Aorta (tissue), 5 donors: ENCODE measurements at regions not wholly inside any gene's neighbourhood (a gene's known extent, or its start where the extent isn't known, plus 50 kb on each side); places are given as distances from the start of the nearest gene placed in this dataset.

ENCODE experiments used
- ATAC-seq: fragments of 200-7000 bp; cut with Tn5 transposase; one replicate; pipeline ENCODE4 v1.9.1; 2022; ENCODE audit warnings: moderate library complexity; ENCODE audit not compliant: low FRiP score
- DNase-seq, 2 donors: peaks; one replicate each; pipeline ENCODE4 v3.0.0-alpha.2; 2020
- H3K27ac ChIP-seq, 2 donors: one replicate each; pipeline ENCODE4 v1.5.1; 2013; ENCODE audit warnings: low read length in 2 of 2, mild to moderate bottlenecking in 2 of 2, moderate library complexity in 2 of 2, control low read depth in 1 of 2, inconsistent platforms in 1 of 2, low read depth in 1 of 2
- H3K27me3 ChIP-seq, 2 donors: one replicate each; pipeline ENCODE4 v1.6.1; 2013; ENCODE audit warnings: control low read depth in 1 of 2, low read length in 1 of 2, mild to moderate bottlenecking in 1 of 2, moderate library complexity in 1 of 2; ENCODE audit not compliant: insufficient read depth in 2 of 2, control insufficient read depth in 1 of 2
- H3K36me3 ChIP-seq, 2 donors: one replicate each; pipeline ENCODE4 v1.6.1; 2013; ENCODE audit warnings: control low read depth in 1 of 2, low read length in 1 of 2, mild to moderate bottlenecking in 1 of 2; ENCODE audit not compliant: insufficient read depth in 2 of 2, control insufficient read depth in 1 of 2
- H3K4me1 ChIP-seq, 2 donors: one replicate each; pipeline ENCODE4 v1.6.1; 2013; ENCODE audit warnings: low read length in 2 of 2, control low read depth in 1 of 2, mild to moderate bottlenecking in 1 of 2, moderate library complexity in 1 of 2; ENCODE audit not compliant: insufficient read depth in 2 of 2, control insufficient read depth in 1 of 2
- H3K4me3 ChIP-seq, 2 donors: one replicate each; pipeline ENCODE4 v1.5.1; 2013; ENCODE audit warnings: low read length in 2 of 2, control low read depth in 1 of 2, mild to moderate bottlenecking in 1 of 2
- H3K9me3 ChIP-seq: one replicate; pipeline ENCODE4 v1.6.1; 2013; ENCODE audit warnings: mild to moderate bottlenecking, low read length; ENCODE audit not compliant: control insufficient read depth
- WGBS, 2 donors: extraction: QIAGEN DNeasy Blood & Tissue Kit; methylation state at CpG; one replicate each; pipeline ENCODE4 v1.1.7; 2013; 5-methylcytosine and 5-hydroxymethylcytosine counted together
- intact Hi-C, 2 donors: fragments of 100-400 bp; cut with DNase I; formaldehyde crosslinking; loops; one replicate each; pipeline versions ENCODE4 v1.14.2 to v1.15.0; 2022
- donor health status: healthy with polysubstance abuse.
- donor health status: Bipolar disorder and iron deficiency.
- donor health status: DM: no; HTN: no; CAD: no.
- donor health status: DM: no; HTN: no; CAD: no.
- donor health status: DM: yes; HTN: yes; CAD: no.

GRCh38 chr15:69696946-69697345 is 244.3 kb downstream of the RPLP1 start:
- H3K27me3 ChIP-seq: no peaks in the 10 kb centered on the region
- WGBS, 2 donors: 71 to 79% methylated on average over 3 of the region's 3 CpGs
- H3K4me3 ChIP-seq: no peak overlapping the region
- H3K36me3 ChIP-seq: no peaks in the 10 kb centered on the region
- no peak overlapping the region for H3K27ac ChIP-seq
- no peaks in the 10 kb centered on the region for H3K9me3 ChIP-seq
- intact Hi-C loops: no loop called here
- no peaks in the 10 kb centered on the region for H3K4me1 ChIP-seq
- ATAC-seq: no peak
- no peak for DNase-seq

GRCh38 chr15:69697916-69698315 is 245.3 kb downstream of the RPLP1 start:
- Histone ChIP-seq H3K36me3 (no peaks in the 10 kb centered on the region), H3K4me1 (no peaks in the 10 kb centered on the region), H3K9me3 (no peaks in the 10 kb centered on the region), H3K4me3 (no peak overlapping the region), H3K27me3 (no peaks in the 10 kb centered on the region), H3K27ac (no peak overlapping the region)
- DNase-seq (peak in 1 of 2 donors; percentile 62), ATAC-seq (no peak)
- intact Hi-C loops: no loop called here
- WGBS, 2 donors: 19 to 26% methylated on average over 3 of the region's 3 CpGs

GRCh38 chr15:69699096-69699495 is 246.5 kb downstream of the RPLP1 start:
- no peak for DNase-seq
- Histone ChIP-seq H3K36me3 (no peaks in the 10 kb centered on the region), H3K9me3 (no peaks in the 10 kb centered on the region), H3K27me3 (no peaks in the 10 kb centered on the region), H3K4me1 (no peaks in the 10 kb centered on the region), H3K4me3 (no peak overlapping the region), H3K27ac (no peak overlapping the region)
- WGBS, 2 donors: 79 to 81% methylated on average over 1 of the region's 1 CpG
- no peak for ATAC-seq
- intact Hi-C loops: no loop called here

- no peak for DNase-seq
- intact Hi-C loops: no loop called here
- H3K36me3 ChIP-seq: no peaks in the 10 kb centered on the region
- H3K27me3 ChIP-seq: no peaks in the 10 kb centered on the region
- H3K4me1 ChIP-seq: no peaks in the 10 kb centered on the region
- no peak overlapping the region for H3K4me3 ChIP-seq
- peaks cover 2% of the 10 kb centered on the region for H3K9me3 ChIP-seq
- no peak for ATAC-seq
- H3K27ac ChIP-seq: no peak overlapping the region
- 90 to 95% methylated on average over 3 of the region's 3 CpGs for WGBS, 2 donors
Observed at GRCh38 chr15:69700380-69700779, 247.8 kb downstream of the RPLP1 start.

GRCh38 chr15:69701198-69701597 is 248.6 kb downstream of the RPLP1 start:
- DNase-seq (no peak), ATAC-seq (no peak)
- intact Hi-C loops: no loop called here

GRCh38 chr15:69703532-69704187 is 251.0 kb downstream of the RPLP1 start:
- intact Hi-C loops: no loop called here

More at GRCh38 chr15:69701198-69701597, 248.6 kb downstream of the RPLP1 start:
- no peaks in the 10 kb centered on the region for H3K27me3 ChIP-seq
- H3K27ac ChIP-seq: no peak overlapping the region
- H3K4me3 ChIP-seq: no peak overlapping the region
- no peaks in the 10 kb centered on the region for H3K4me1 ChIP-seq
- no peaks in the 10 kb centered on the region for H3K36me3 ChIP-seq
- 92 to 93% methylated on average over 3 of the region's 3 CpGs for WGBS, 2 donors
- H3K9me3 ChIP-seq: peaks cover 2% of the 10 kb centered on the region

GRCh38 chr15:69704229-69704628 is 251.6 kb downstream of the RPLP1 start:
- ATAC-seq (no peak), DNase-seq (no peak)
- Histone ChIP-seq H3K4me3 (no peak overlapping the region), H3K9me3 (peaks cover 7% of the 10 kb centered on the region), H3K27ac (no peak overlapping the region), H3K4me1 (no peaks in the 10 kb centered on the region), H3K27me3 (no peaks in the 10 kb centered on the region), H3K36me3 (no peaks in the 10 kb centered on the region)
- 54 to 62% methylated on average over 3 of the region's 3 CpGs for WGBS, 2 donors
- intact Hi-C loops: no loop called here

More at GRCh38 chr15:69703532-69704187, 251.0 kb downstream of the RPLP1 start:
- ATAC-seq: no peak
- Histone ChIP-seq H3K27me3 (no peaks in the 10 kb centered on the region), H3K4me3 (no peak overlapping the region), H3K27ac (no peak overlapping the region), H3K36me3 (no peaks in the 10 kb centered on the region), H3K4me1 (no peaks in the 10 kb centered on the region), H3K9me3 (peaks cover 4% of the 10 kb centered on the region)
- 33 to 39% methylated on average over 9 of the region's 9 CpGs for WGBS, 2 donors
- no peak for DNase-seq

- Histone ChIP-seq H3K36me3 (no peaks in the 10 kb centered on the region), H3K4me1 (no peaks in the 10 kb centered on the region), H3K27me3 (no peaks in the 10 kb centered on the region), H3K27ac (no peak overlapping the region), H3K4me3 (no peak overlapping the region), H3K9me3 (peaks cover 7% of the 10 kb centered on the region)
- WGBS, 2 donors: 84 to 94% methylated on average over 4 of the region's 4 CpGs
- intact Hi-C loops: no loop called here
- no peak for DNase-seq
- no peak for ATAC-seq
Observed at GRCh38 chr15:69704700-69705099, 252.1 kb downstream of the RPLP1 start.

GRCh38 chr15:69706353-69707097 is 253.9 kb downstream of the RPLP1 start:
- no peak overlapping the region for H3K4me3 ChIP-seq
- no peak for ATAC-seq
- intact Hi-C loops: no loop called here
- H3K4me1 ChIP-seq: no peaks in the 10 kb centered on the region
- H3K9me3 ChIP-seq: peaks cover 7% of the 10 kb centered on the region
- H3K27ac ChIP-seq: no peak overlapping the region
- DNase-seq: no peak
- 72 to 79% methylated on average over 3 of the region's 3 CpGs for WGBS, 2 donors
- no peaks in the 10 kb centered on the region for H3K36me3 ChIP-seq
- H3K27me3 ChIP-seq: no peaks in the 10 kb centered on the region
